ENCODE measurements at regions not wholly inside any gene's neighbourhood (a gene's known extent, or its start where the extent isn't known, plus 50 kb on each side); places are given as distances from the start of the nearest gene placed in this dataset.

DNA sequence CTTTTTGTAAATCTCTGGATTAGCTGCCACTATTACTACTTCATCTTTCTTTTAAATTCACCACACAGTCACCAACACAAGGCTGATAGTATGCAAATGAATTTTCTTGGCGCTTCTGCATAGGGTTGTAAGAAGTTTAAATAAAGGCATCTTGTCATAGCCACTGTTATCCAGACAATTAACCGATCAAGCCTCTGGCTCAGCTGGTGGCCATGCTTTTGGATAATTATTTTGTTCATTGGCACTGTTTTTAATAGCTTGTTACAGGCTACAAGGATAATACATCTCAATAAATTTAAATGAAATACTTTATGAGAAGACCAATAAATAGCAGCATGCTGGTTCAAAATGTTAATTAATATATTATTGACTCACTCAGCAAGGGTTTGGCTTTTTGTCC, 1261.0 kb downstream of the FAM181B start:
- DNase-seq (ENCODE audit: low spot score) = no peak
- no peaks in the 10 kb centered on the region for H3K36me3 ChIP-seq (ENCODE audit: control insufficient read depth in 4 of 4, insufficient read depth in 3 of 4, low read depth in 1 of 4, low read length in 3 of 4)
- no peaks in the 10 kb centered on the region for H3K9me3 ChIP-seq (ENCODE audit: control insufficient read depth in 4 of 4, low read length in 3 of 4)
- WGBS = 38% methylated on average over 2 of the region's 2 CpGs
- H3K9ac ChIP-seq (ENCODE audit: low read depth in 1 of 2, low read length in 2 of 2) = no peak overlapping the region
- no peak overlapping the region for H3K27ac ChIP-seq (ENCODE audit: low read depth in 1 of 2, low read length in 2 of 2)
- no peak overlapping the region for H3K4me3 ChIP-seq (ENCODE audit: low read depth in 1 of 3, low read length in 3 of 3)
- no peak for TF ChIP-seq RXRA (IDR thresholded peaks at IDR 0.05)
- TF ChIP-seq, protein P1, sequence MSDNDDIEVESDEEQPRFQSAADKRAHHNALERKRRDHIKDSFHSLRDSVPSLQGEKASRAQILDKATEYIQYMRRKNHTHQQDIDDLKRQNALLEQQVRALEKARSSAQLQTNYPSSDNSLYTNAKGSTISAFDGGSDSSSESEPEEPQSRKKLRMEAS (IDR thresholded peaks at IDR 0.05) = no peak
- TF ChIP-seq, protein P2, sequence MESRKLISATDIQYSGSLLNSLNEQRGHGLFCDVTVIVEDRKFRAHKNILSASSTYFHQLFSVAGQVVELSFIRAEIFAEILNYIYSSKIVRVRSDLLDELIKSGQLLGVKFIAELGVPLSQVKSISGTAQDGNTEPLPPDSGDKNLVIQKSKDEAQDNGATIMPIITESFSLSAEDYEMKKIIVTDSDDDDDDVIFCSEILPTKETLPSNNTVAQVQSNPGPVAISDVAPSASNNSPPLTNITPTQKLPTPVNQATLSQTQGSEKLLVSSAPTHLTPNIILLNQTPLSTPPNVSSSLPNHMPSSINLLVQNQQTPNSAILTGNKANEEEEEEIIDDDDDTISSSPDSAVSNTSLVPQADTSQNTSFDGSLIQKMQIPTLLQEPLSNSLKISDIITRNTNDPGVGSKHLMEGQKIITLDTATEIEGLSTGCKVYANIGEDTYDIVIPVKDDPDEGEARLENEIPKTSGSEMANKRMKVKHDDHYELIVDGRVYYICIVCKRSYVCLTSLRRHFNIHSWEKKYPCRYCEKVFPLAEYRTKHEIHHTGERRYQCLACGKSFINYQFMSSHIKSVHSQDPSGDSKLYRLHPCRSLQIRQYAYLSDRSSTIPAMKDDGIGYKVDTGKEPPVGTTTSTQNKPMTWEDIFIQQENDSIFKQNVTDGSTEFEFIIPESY (IDR thresholded peaks at IDR 0.05) = no peak
- no peak for TF ChIP-seq TAF1 (conservative IDR thresholded peaks at IDR 0.05)
- no peak for TF ChIP-seq GABPA (IDR thresholded peaks at IDR 0.05 in 1 of 2, conservative IDR thresholded peaks at IDR 0.05 in 1 of 2)
- TF ChIP-seq, protein P3, sequence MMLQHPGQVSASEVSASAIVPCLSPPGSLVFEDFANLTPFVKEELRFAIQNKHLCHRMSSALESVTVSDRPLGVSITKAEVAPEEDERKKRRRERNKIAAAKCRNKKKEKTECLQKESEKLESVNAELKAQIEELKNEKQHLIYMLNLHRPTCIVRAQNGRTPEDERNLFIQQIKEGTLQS (IDR thresholded peaks at IDR 0.05) = no peak
- TF ChIP-seq RAD21 (IDR thresholded peaks at IDR 0.05) = no peak
- no peak for TF ChIP-seq HNF4A (conservative IDR thresholded peaks at IDR 0.05)
- TF ChIP-seq, protein P4, sequence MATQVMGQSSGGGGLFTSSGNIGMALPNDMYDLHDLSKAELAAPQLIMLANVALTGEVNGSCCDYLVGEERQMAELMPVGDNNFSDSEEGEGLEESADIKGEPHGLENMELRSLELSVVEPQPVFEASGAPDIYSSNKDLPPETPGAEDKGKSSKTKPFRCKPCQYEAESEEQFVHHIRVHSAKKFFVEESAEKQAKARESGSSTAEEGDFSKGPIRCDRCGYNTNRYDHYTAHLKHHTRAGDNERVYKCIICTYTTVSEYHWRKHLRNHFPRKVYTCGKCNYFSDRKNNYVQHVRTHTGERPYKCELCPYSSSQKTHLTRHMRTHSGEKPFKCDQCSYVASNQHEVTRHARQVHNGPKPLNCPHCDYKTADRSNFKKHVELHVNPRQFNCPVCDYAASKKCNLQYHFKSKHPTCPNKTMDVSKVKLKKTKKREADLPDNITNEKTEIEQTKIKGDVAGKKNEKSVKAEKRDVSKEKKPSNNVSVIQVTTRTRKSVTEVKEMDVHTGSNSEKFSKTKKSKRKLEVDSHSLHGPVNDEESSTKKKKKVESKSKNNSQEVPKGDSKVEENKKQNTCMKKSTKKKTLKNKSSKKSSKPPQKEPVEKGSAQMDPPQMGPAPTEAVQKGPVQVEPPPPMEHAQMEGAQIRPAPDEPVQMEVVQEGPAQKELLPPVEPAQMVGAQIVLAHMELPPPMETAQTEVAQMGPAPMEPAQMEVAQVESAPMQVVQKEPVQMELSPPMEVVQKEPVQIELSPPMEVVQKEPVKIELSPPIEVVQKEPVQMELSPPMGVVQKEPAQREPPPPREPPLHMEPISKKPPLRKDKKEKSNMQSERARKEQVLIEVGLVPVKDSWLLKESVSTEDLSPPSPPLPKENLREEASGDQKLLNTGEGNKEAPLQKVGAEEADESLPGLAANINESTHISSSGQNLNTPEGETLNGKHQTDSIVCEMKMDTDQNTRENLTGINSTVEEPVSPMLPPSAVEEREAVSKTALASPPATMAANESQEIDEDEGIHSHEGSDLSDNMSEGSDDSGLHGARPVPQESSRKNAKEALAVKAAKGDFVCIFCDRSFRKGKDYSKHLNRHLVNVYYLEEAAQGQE (IDR thresholded peaks at IDR 0.05) = no peak
- TF ChIP-seq SP1 (IDR thresholded peaks at IDR 0.05) = no peak
- TF ChIP-seq JUND (IDR thresholded peaks at IDR 0.05) = no peak
- TF ChIP-seq NR2F2 (IDR thresholded peaks at IDR 0.05) = no peak
- peaks cover 0 to 2% (median 0%) of the 10 kb centered on the region in 4 donors for H3K27me3 ChIP-seq (ENCODE audit: control insufficient read depth in 4 of 4, insufficient read depth in 4 of 4, low read length in 3 of 4)
- no peaks in the 10 kb centered on the region for H3K4me1 ChIP-seq (ENCODE audit: control insufficient read depth in 4 of 4, insufficient read depth in 4 of 4, low read length in 3 of 4)

DNA sequence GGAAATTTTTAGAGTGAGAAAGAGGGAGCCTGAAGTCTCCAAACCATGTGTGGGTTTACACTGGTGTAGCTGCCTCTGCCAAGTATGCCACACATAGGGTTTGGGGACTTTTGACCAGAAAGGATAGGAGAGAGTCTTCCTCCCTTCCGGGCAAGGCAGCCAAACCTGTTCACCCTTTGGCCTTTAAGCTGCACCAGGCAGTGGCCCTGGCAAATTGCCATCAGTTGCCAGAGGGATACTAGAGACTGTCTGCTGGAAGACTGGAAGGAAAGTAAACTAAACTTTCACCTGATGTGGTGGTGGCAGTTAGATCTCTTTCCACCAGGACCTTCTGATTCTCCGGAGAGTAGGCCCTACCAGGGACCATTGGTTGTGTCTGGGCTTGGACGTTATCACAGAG, 1263.2 kb downstream of the FAM181B start:
- H3K9me3 ChIP-seq (ENCODE audit: control insufficient read depth in 4 of 4, low read length in 3 of 4) = no peaks in the 10 kb centered on the region
- H3K9ac ChIP-seq (ENCODE audit: low read depth in 1 of 2, low read length in 2 of 2) = no peak overlapping the region
- whole genome bisulfite sequencing = 60% methylated on average over 3 of the region's 3 CpGs
- H3K27me3 ChIP-seq (ENCODE audit: control insufficient read depth in 4 of 4, insufficient read depth in 4 of 4, low read length in 3 of 4) = peaks cover 0 to 2% (median 0%) of the 10 kb centered on the region in 4 donors
- no peak overlapping the region for H3K4me3 ChIP-seq (ENCODE audit: low read depth in 1 of 3, low read length in 3 of 3)
- H3K4me1 ChIP-seq (ENCODE audit: control insufficient read depth in 4 of 4, insufficient read depth in 4 of 4, low read length in 3 of 4) = no peaks in the 10 kb centered on the region
- TF ChIP-seq RAD21 (IDR thresholded peaks at IDR 0.05) (no peak), FOXA1 (IDR thresholded peaks at IDR 0.05) (no peak)
- TF ChIP-seq, protein P3 (IDR thresholded peaks at IDR 0.05) = no peak
- TF ChIP-seq, protein P4 (IDR thresholded peaks at IDR 0.05) = no peak
- H3K36me3 ChIP-seq (ENCODE audit: control insufficient read depth in 4 of 4, insufficient read depth in 3 of 4, low read depth in 1 of 4, low read length in 3 of 4) = no peaks in the 10 kb centered on the region
- H3K27ac ChIP-seq (ENCODE audit: low read depth in 1 of 2, low read length in 2 of 2) = no peak overlapping the region
- no peak for DNase-seq (ENCODE audit: low spot score)

Data from liver (tissue), 7 donors.